ENCODE measurements at regions not wholly inside any gene's neighbourhood (a gene's known extent, or its start where the extent isn't known, plus 50 kb on each side); places are given as distances from the start of the nearest gene placed in this dataset.

- 13% methylated on average over 8 of the region's 8 CpGs for WGBS (ENCODE audit: low lambda C conversion rate)
- FAIRE-seq = no peak
- Histone ChIP-seq H3K36me3 (replicated peaks in 1 of 2; ENCODE audit: control insufficient read depth in 1 of 2, insufficient read depth in 2 of 2, low read length in 2 of 2) (no peaks in the 10 kb centered on the region), H3K9ac (ENCODE audit: insufficient read depth, low read depth, low read length) (no peak overlapping the region), H4K20me1 (ENCODE audit: insufficient read depth, low read length) (no peaks in the 10 kb centered on the region), H3K4me1 (ENCODE audit: insufficient read depth, low read length) (no peaks in the 10 kb centered on the region), H3K4me3 (replicated peaks in 1 of 3; ENCODE audit: insufficient read depth in 1 of 3, low read depth in 2 of 3, low read length in 3 of 3) (no peak overlapping the region), H3K27me3 (ENCODE audit: control insufficient read depth in 1 of 2, insufficient read depth in 2 of 2, low read length in 2 of 2) (no peaks in the 10 kb centered on the region), H3K27ac (ENCODE audit: extremely low read length, insufficient read depth, low read length) (no peak overlapping the region), H3K79me2 (ENCODE audit: insufficient read depth, low read length) (no peaks in the 10 kb centered on the region), H3K9me3 (ENCODE audit: low read length) (no peaks in the 10 kb centered on the region), H3K4me2 (ENCODE audit: low read depth, low read length) (no peak overlapping the region), H2AFZ (ENCODE audit: low read length) (no peak overlapping the region)
- in situ Hi-C loops (cut with HindIII; ENCODE audit: extremely low pct_ligation_motif_present, low pct_unique_long_range_greater_than_20kb) (no loop called here), intact Hi-C loops (cut with micrococcal nuclease; ENCODE audit: unreplicated experiment) (no loop called here)
- ChIA-PET POLR2A (no interaction called here), CTCF (ENCODE audit: low intra/inter-chr PET ratio, low total read pairs) (no interaction called here)
- no peak for DNase-seq (ENCODE audit: low spot score)
- no TSS peak for BruUV-seq (replicated peaks)
- ATAC-seq = no peak
- TF ChIP-seq ZNF850 (CRISPR knock-in tag; conservative IDR thresholded peaks at IDR 0.05) (no peak), CREB3 (CRISPR knock-in tag; IDR thresholded peaks at IDR 0.05) (no peak), ZFP36L2 (CRISPR knock-in tag; IDR thresholded peaks at IDR 0.05) (no peak), SKIL (CRISPR knock-in tag; IDR thresholded peaks at IDR 0.05; ENCODE audit: borderline replicate concordance) (no peak), NFE2L1 (CRISPR knock-in tag; IDR thresholded peaks at IDR 0.05; ENCODE audit: borderline replicate concordance) (no peak), BHLHE40 (IDR thresholded peaks at IDR 0.05; ENCODE audit: low read length) (no peak), SMARCE1 (IDR thresholded peaks at IDR 0.05; ENCODE audit: borderline replicate concordance) (no peak), KAT7 (CRISPR knock-in tag; IDR thresholded peaks at IDR 0.05; ENCODE audit: borderline replicate concordance) (no peak), ESRRA (CRISPR knock-in tag; IDR thresholded peaks at IDR 0.05; ENCODE audit: low read depth) (no peak), TIGD3 (CRISPR knock-in tag; IDR thresholded peaks at IDR 0.05; ENCODE audit: borderline replicate concordance) (no peak), ZNF576 (CRISPR knock-in tag; IDR thresholded peaks at IDR 0.05) (no peak), ZBTB8A (CRISPR knock-in tag; IDR thresholded peaks at IDR 0.05; ENCODE audit: borderline replicate concordance, low read depth) (no peak), SNAI1 (CRISPR knock-in tag; IDR thresholded peaks at IDR 0.05; ENCODE audit: borderline replicate concordance) (no peak), ZNF460 (CRISPR knock-in tag; IDR thresholded peaks at IDR 0.05; ENCODE audit: borderline replicate concordance) (no peak), ZFP1 (CRISPR knock-in tag; IDR thresholded peaks at IDR 0.05) (no peak), ZNF878 (CRISPR knock-in tag; IDR thresholded peaks at IDR 0.05) (no peak), BRCA1 (CRISPR knock-in tag; IDR thresholded peaks at IDR 0.05) (no peak), GTF2F1 (IDR thresholded peaks at IDR 0.05; ENCODE audit: low read length) (no peak), NAIF1 (CRISPR knock-in tag; IDR thresholded peaks at IDR 0.05; ENCODE audit: borderline replicate concordance) (no peak), NONO (IDR thresholded peaks at IDR 0.05) (no peak), NONO (CRISPR knock-in tag; conservative IDR thresholded peaks at IDR 0.05) (no peak)
These were observed 372.0 kb upstream of the MPDZ start for GRCh38 chr9:13651526-13651925.
